Caco-2 (cell line): ENCODE measurements at regions not wholly inside any gene's neighbourhood (a gene's known extent, or its start where the extent isn't known, plus 50 kb on each side); places are given as distances from the start of the nearest gene placed in this dataset.

Experiments used
- BruUV-seq: library from RNA; stranded (reverse); fragments of 400-500 nt; replicated peaks from 2 replicates; lab custom pipeline; 2021; lab: Mats Ljungman, UMichigan
- CTCF ChIA-PET: fragments of 300-600 bp; sonication (Branson Sonifier 250); formaldehyde crosslinking; loops from one replicate; lab custom pipeline; 2022; ENCODE audit warnings: antibody characterized with exemption; lab: Charles Lee
- POLR2A ChIA-PET: fragments of 300-600 bp; sonication (Branson Sonifier 250); formaldehyde crosslinking; loops from one replicate; lab custom pipeline; 2022; ENCODE audit warnings: antibody characterized with exemption; lab: Charles Lee
- DNase-seq, 2 experiments: peaks; one replicate each; pipeline versions ENCODE4 v3.0.0 to v3.0.0-alpha.2; 2020 to 2022
- H3K27me3 ChIP-seq: replicated peaks from 2 replicates; pipeline ENCODE4 v1.6.0; 2011; ENCODE audit warnings: low read length; ENCODE audit not compliant: control insufficient read depth, insufficient read depth
- H3K36me3 ChIP-seq: 2 replicates; pipeline ENCODE4 v1.5.1; 2011; ENCODE audit warnings: low read length; ENCODE audit not compliant: control insufficient read depth, insufficient read depth
- H3K4me1 ChIP-seq: fragments of 250-450 bp; sonication (Bioruptor Pico); 2 replicates; pipeline ENCODE4 v1.5.1; 2020; ENCODE audit warnings: mild to moderate bottlenecking
- H3K4me3 ChIP-seq: 2 replicates; pipeline ENCODE4 v1.5.1; 2011; ENCODE audit warnings: low read depth, mild to moderate bottlenecking, control low read depth, low read length
- H3K9me3 ChIP-seq: fragments of 250-450 bp; sonication (Bioruptor Pico); 2 replicates; pipeline ENCODE4 v1.5.1; 2020; ENCODE audit warnings: mild to moderate bottlenecking, moderate library complexity
- H3K27ac Mint-ChIP-seq: one replicate; pipeline ENCODE4 v1.8.0; 2022; ENCODE audit warnings: mixed read lengths; ENCODE audit not compliant: unreplicated experiment
- H3K27me3 Mint-ChIP-seq: one replicate; pipeline ENCODE4 v1.8.0; 2022; ENCODE audit warnings: mixed read lengths; ENCODE audit not compliant: insufficient read depth, unreplicated experiment
- H3K36me3 Mint-ChIP-seq: one replicate; pipeline ENCODE4 v1.8.0; 2022; ENCODE audit warnings: mild to moderate bottlenecking, mixed read lengths; ENCODE audit not compliant: insufficient read depth, unreplicated experiment
- H3K4me1 Mint-ChIP-seq: one replicate; pipeline ENCODE4 v1.8.0; 2022; ENCODE audit warnings: low read depth, mixed read lengths; ENCODE audit not compliant: unreplicated experiment
- H3K4me3 Mint-ChIP-seq: one replicate; pipeline ENCODE4 v1.8.0; 2022; ENCODE audit warnings: mild to moderate bottlenecking, moderate library complexity, mixed read lengths; ENCODE audit not compliant: unreplicated experiment
- H3K9me3 Mint-ChIP-seq: one replicate; pipeline ENCODE4 v1.8.0; 2022; ENCODE audit warnings: mixed read lengths; ENCODE audit not compliant: unreplicated experiment
- CTCF ChIP-seq, 2 experiments: fragments of 200-600 bp in 1 of 2; IDR thresholded peaks; 1 replicate in 1 of 2; 2 replicates in 1 of 2; pipeline versions ENCODE4 v1.5.1 to v1.8.0; 2011 to 2022; ENCODE audit warnings: antibody characterized with exemption in 1 of 2, control low read depth in 1 of 2, inconsistent platforms in 1 of 2, low read depth in 1 of 2, low read length in 1 of 2, mild to moderate bottlenecking in 1 of 2, moderate library complexity in 1 of 2; ENCODE audit not compliant: insufficient read depth in 1 of 2, severe bottlenecking in 1 of 2, unreplicated experiment in 1 of 2
- intact Hi-C: fragments of 100-400 bp; cut with micrococcal nuclease; formaldehyde crosslinking; loops from one replicate; pipeline ENCODE4 v1.10.0; 2022; ENCODE audit not compliant: unreplicated experiment

GRCh38 chr22:47453049-47453448, 690.6 kb downstream of the TBC1D22A start:
- H3K27me3 ChIP-seq, result no peaks in the 10 kb centered on the region

DNA sequence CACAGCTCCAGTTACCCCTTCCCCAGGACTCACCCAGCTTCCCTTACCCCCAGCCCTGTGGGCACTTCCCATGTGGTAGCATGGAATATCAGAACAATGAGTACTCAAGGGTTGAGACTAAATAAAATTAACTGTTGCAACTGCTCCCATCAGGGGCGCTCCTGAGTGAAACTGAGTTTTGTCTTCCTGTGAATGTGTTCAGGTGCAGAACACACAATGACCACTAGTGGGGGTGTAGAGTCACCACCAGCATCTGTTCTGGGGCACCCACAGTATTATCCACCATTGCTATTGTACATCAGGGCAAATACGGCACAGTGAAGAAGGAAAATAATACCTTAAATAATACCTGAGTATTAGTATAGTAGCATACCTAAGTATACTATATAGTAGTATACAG, 689.7 kb downstream of the TBC1D22A start:
- intact Hi-C loops, result loop anchor here (5.0 kb wide), 1 partner anchor 385 kb away; no protein-coding TSS in a partner anchor
- ChIA-PET CTCF (no interaction called here), POLR2A (no interaction called here)
- Histone ChIP-seq H3K4me3 (no peak overlapping the region), H3K27me3 (no peaks in the 10 kb centered on the region), H3K4me1 (no peaks in the 10 kb centered on the region), H3K9me3 (no peaks in the 10 kb centered on the region), H3K36me3 (no peaks in the 10 kb centered on the region)
- no peak overlapping the region for H3K4me3 Mint-ChIP-seq
- peaks cover 17% of the 10 kb centered on the region for H3K27me3 Mint-ChIP-seq
- no peaks in the 10 kb centered on the region for H3K36me3 Mint-ChIP-seq
- DNase-seq, result peak in 1 of 2 experiments; percentile 34
- TF ChIP-seq CTCF (IDR thresholded peaks at IDR 0.05; ENCODE audit: insufficient read depth in 1 of 2, low read depth in 1 of 2, low read length in 1 of 2, severe bottlenecking in 1 of 2, unreplicated experiment in 1 of 2), result peak; percentile 38 to 50
- H3K4me1 Mint-ChIP-seq, result no peaks in the 10 kb centered on the region
- no TSS peak for BruUV-seq
- peaks cover 13% of the 10 kb centered on the region for H3K9me3 Mint-ChIP-seq
- H3K27ac Mint-ChIP-seq, result no peak overlapping the region

More at GRCh38 chr22:47453049-47453448, 690.6 kb downstream of the TBC1D22A start:
- H3K9me3 Mint-ChIP-seq, result peaks cover 13% of the 10 kb centered on the region
- H3K4me1 Mint-ChIP-seq, result no peaks in the 10 kb centered on the region
- no peak overlapping the region for H3K4me3 Mint-ChIP-seq
- POLR2A ChIA-PET, result no interaction called here
- CTCF ChIA-PET, result no interaction called here
- no peak for DNase-seq
- no peaks in the 10 kb centered on the region for H3K4me1 ChIP-seq
- TF ChIP-seq CTCF (IDR thresholded peaks at IDR 0.05; ENCODE audit: insufficient read depth in 1 of 2, low read depth in 1 of 2, low read length in 1 of 2, severe bottlenecking in 1 of 2, unreplicated experiment in 1 of 2), result no peak
- no peak overlapping the region for H3K27ac Mint-ChIP-seq
- H3K9me3 ChIP-seq, result no peaks in the 10 kb centered on the region
- H3K4me3 ChIP-seq, result no peak overlapping the region
- no TSS peak for BruUV-seq
- H3K27me3 Mint-ChIP-seq, result peaks cover 17% of the 10 kb centered on the region
- intact Hi-C loops, result loop anchor here (5.0 kb wide), 1 partner anchor 384 kb away; no protein-coding TSS in a partner anchor
- no peaks in the 10 kb centered on the region for H3K36me3 ChIP-seq
- no peaks in the 10 kb centered on the region for H3K36me3 Mint-ChIP-seq

- H3K27me3 ChIP-seq, result no peaks in the 10 kb centered on the region
- POLR2A ChIA-PET, result no interaction called here
- H3K36me3 Mint-ChIP-seq, result no peaks in the 10 kb centered on the region
- no peak overlapping the region for H3K4me3 Mint-ChIP-seq
- no peak for DNase-seq
- TF ChIP-seq CTCF (IDR thresholded peaks at IDR 0.05; ENCODE audit: insufficient read depth in 1 of 2, low read depth in 1 of 2, low read length in 1 of 2, severe bottlenecking in 1 of 2, unreplicated experiment in 1 of 2), result no peak
- no peak overlapping the region for H3K4me3 ChIP-seq
- H3K9me3 Mint-ChIP-seq, result peaks cover 13% of the 10 kb centered on the region
- CTCF ChIA-PET, result interaction anchor here (0.6 kb wide), 1 partner anchor 240 kb away, joined by 3 read pairs; no protein-coding TSS in a partner anchor
- H3K27me3 Mint-ChIP-seq, result peaks cover 20% of the 10 kb centered on the region
- H3K9me3 ChIP-seq, result no peaks in the 10 kb centered on the region
- no peaks in the 10 kb centered on the region for H3K4me1 ChIP-seq
- intact Hi-C loops, result loop anchor here (5.0 kb wide), 1 partner anchor 386 kb away; no protein-coding TSS in a partner anchor
- no peak overlapping the region for H3K27ac Mint-ChIP-seq
- H3K4me1 Mint-ChIP-seq, result no peaks in the 10 kb centered on the region
- no peaks in the 10 kb centered on the region for H3K36me3 ChIP-seq
- no TSS peak for BruUV-seq
Measured at GRCh38 chr22:47450876-47451475, 688.5 kb downstream of the TBC1D22A start.
